GM12878 (cell line): ENCODE measurements at regions not wholly inside any gene's neighbourhood (a gene's known extent, or its start where the extent isn't known, plus 50 kb on each side); places are given as distances from the start of the nearest gene placed in this dataset.

ENCODE experiments used
- ATAC-seq: fragments of 200-7000 bp; cut with Tn5 transposase; 3 replicates; pipeline ENCODE4 v1.9.1; 2020; ENCODE audit warnings: mild to moderate bottlenecking, moderate library complexity
- BruUV-seq: library from RNA; stranded (reverse); fragments of 400-500 nt; replicated peaks from 2 replicates; lab custom pipeline; 2021; lab: Mats Ljungman, UMichigan
- CTCF ChIA-PET: fragments of 300-600 bp; sonication (Branson Sonifier 250); formaldehyde crosslinking; extraction: SDS; loops from one replicate; lab custom pipeline; 2021; ENCODE audit warnings: inconsistent platforms; lab: Yijun Ruan, JAX
- POLR2A ChIA-PET: fragments of 350-600 bp; formaldehyde crosslinking; extraction: SDS; loops from one replicate; lab custom pipeline; 2021; ENCODE audit warnings: inconsistent platforms; lab: Charles Lee
- RAD21 ChIA-PET: fragments of 300-600 bp; sonication (Branson Sonifier 250); formaldehyde crosslinking; loops from one replicate; lab custom pipeline; 2023; ENCODE audit warnings: antibody characterized with exemption; ENCODE audit not compliant: unreplicated experiment; lab: Charles Lee
- SMC1A ChIA-PET: fragments of 300-600 bp; sonication (Branson Sonifier 250); formaldehyde crosslinking; loops from one replicate; lab custom pipeline; 2023; ENCODE audit not compliant: unreplicated experiment, uncharacterized antibody; lab: Charles Lee
- DNase-seq: peaks from one replicate; pipeline ENCODE4 v3.0.0-alpha.2; 2011; ENCODE audit warnings: low read depth, low spot score
- FAIRE-seq: peaks from 3 replicates; lab custom pipeline; 2011; peaks lifted over from hg19 to GRCh38; lab: Jason Lieb, UNC
- H2AFZ ChIP-seq: 2 replicates; pipeline ENCODE4 v1.6.0; 2011; ENCODE audit warnings: low read depth, low read length, control low read depth; ENCODE audit not compliant: control insufficient read depth
- H3K27ac ChIP-seq: 2 replicates; pipeline ENCODE4 v1.5.1; 2011; ENCODE audit warnings: control low read depth; ENCODE audit not compliant: control insufficient read depth, insufficient read depth
- H3K27me3 ChIP-seq, 2 experiments: replicated peaks in 1 of 2; 2 replicates each; pipeline versions ENCODE4 v1.6.0 to v1.6.1; 2011; ENCODE audit warnings: low read length in 1 of 2; ENCODE audit not compliant: control insufficient read depth in 2 of 2, insufficient read depth in 2 of 2
- H3K36me3 ChIP-seq, 2 experiments: 2 replicates each; pipeline ENCODE4 v1.5.1; 2011; ENCODE audit warnings: low read length in 1 of 2; ENCODE audit not compliant: control insufficient read depth in 2 of 2, insufficient read depth in 2 of 2
- H3K4me1 ChIP-seq: 2 replicates; pipeline ENCODE4 v1.6.1; 2011; ENCODE audit warnings: mild to moderate bottlenecking, low read length, moderate library complexity, mixed read lengths; ENCODE audit not compliant: control insufficient read depth, insufficient read depth
- H3K4me2 ChIP-seq: 2 replicates; pipeline ENCODE4 v1.6.0; 2011; ENCODE audit warnings: control low read depth; ENCODE audit not compliant: control insufficient read depth, insufficient read depth
- H3K4me3 ChIP-seq: fragments of 200-600 bp; sonication (generic); 2 replicates; pipeline ENCODE4 v1.5.1; 2016
- H3K79me2 ChIP-seq: 2 replicates; pipeline ENCODE4 v1.6.0; 2011; ENCODE audit warnings: low read length; ENCODE audit not compliant: control insufficient read depth, insufficient read depth
- H3K9ac ChIP-seq: 2 replicates; pipeline ENCODE4 v1.8.0; 2011; ENCODE audit warnings: low read length, control low read depth, mixed read lengths; ENCODE audit not compliant: control insufficient read depth, insufficient read depth
- H3K9me3 ChIP-seq: replicated peaks from 3 replicates; pipeline ENCODE4 v1.5.1; 2011; ENCODE audit warnings: mild to moderate bottlenecking, low read length; ENCODE audit not compliant: control insufficient read depth, insufficient read depth
- H4K20me1 ChIP-seq: 2 replicates; pipeline ENCODE4 v1.6.0; 2011; ENCODE audit not compliant: control insufficient read depth, insufficient read depth
- ATF3 ChIP-seq: IDR thresholded peaks from 2 replicates; pipeline ENCODE4 v1.6.1; 2011; ENCODE audit warnings: low read depth, mild to moderate bottlenecking, low read length, moderate library complexity, borderline replicate concordance; ENCODE audit errors: extremely low read depth
- BCL11A ChIP-seq: IDR thresholded peaks from 2 replicates; pipeline ENCODE4 v1.6.1; 2011; ENCODE audit warnings: low read depth, low read length
- EGR1 ChIP-seq, 2 experiments: IDR thresholded peaks; 1 replicate in 1 of 2; 2 replicates in 1 of 2; pipeline ENCODE4 v1.6.1; 2011 to 2012; ENCODE audit warnings: low read depth in 2 of 2, low read length in 2 of 2, borderline replicate concordance in 1 of 2, mild to moderate bottlenecking in 1 of 2, moderate library complexity in 1 of 2
- IKZF1 ChIP-seq: fragments of 450-650 bp; conservative IDR thresholded peaks from 2 replicates; pipeline ENCODE4 v1.6.1; 2017; ENCODE audit warnings: antibody characterized with exemption, mild to moderate bottlenecking
- IRF5 ChIP-seq: fragments of 450-650 bp; IDR thresholded peaks from 2 replicates; pipeline ENCODE4 v1.6.1; 2017; ENCODE audit warnings: borderline replicate concordance
- JUNB ChIP-seq: IDR thresholded peaks from 2 replicates; pipeline ENCODE4 v1.6.1; 2016; ENCODE audit warnings: antibody characterized with exemption, mild to moderate bottlenecking
- KAT2A ChIP-seq: conservative IDR thresholded peaks from 2 replicates; pipeline ENCODE4 v1.6.1; 2011; ENCODE audit warnings: low read depth, low read length; ENCODE audit not compliant: control insufficient read depth
- MTA2 ChIP-seq: fragments of 450-650 bp; IDR thresholded peaks from 2 replicates; pipeline ENCODE4 v1.6.1; 2016; ENCODE audit warnings: low read depth, mild to moderate bottlenecking, moderate library complexity
- MYB ChIP-seq: fragments of 150-350 bp; IDR thresholded peaks from 2 replicates; pipeline ENCODE4 v1.6.1; 2014; ENCODE audit warnings: mild to moderate bottlenecking, low read depth, low read length, borderline replicate concordance
- NR2C1 ChIP-seq: fragments of 450-650 bp; IDR thresholded peaks from 2 replicates; pipeline ENCODE4 v1.6.1; 2017; ENCODE audit warnings: antibody characterized with exemption, mild to moderate bottlenecking, moderate library complexity
- RAD21 ChIP-seq: IDR thresholded peaks from 2 replicates; pipeline ENCODE4 v1.6.1; 2011; ENCODE audit warnings: mild to moderate bottlenecking, low read depth, low read length, moderate library complexity; ENCODE audit not compliant: insufficient read depth
- RELB ChIP-seq: fragments of 450-650 bp; IDR thresholded peaks from 2 replicates; pipeline ENCODE4 v1.6.1; 2017; ENCODE audit warnings: low read depth, mild to moderate bottlenecking, moderate library complexity
- SRF ChIP-seq, 2 experiments: IDR thresholded peaks; 2 replicates each; pipeline ENCODE4 v1.6.1; 2011; ENCODE audit warnings: low read depth in 2 of 2, low read length in 2 of 2, mild to moderate bottlenecking in 1 of 2, moderate library complexity in 1 of 2
- STAT1 ChIP-seq: fragments of 450-650 bp; conservative IDR thresholded peaks from 2 replicates; pipeline ENCODE4 v1.6.1; 2014; ENCODE audit warnings: antibody characterized with exemption, mild to moderate bottlenecking
- YBX1 ChIP-seq: fragments of 450-650 bp; IDR thresholded peaks from 2 replicates; pipeline ENCODE4 v1.6.1; 2016; ENCODE audit warnings: antibody characterized with exemption
- WGBS: methylation state at CpG from one replicate; pipeline ENCODE4 v1.1.6; 2016; ENCODE audit warnings: low lambda C conversion rate; ENCODE audit not compliant: insufficient replicate concordance, insufficient coverage; ENCODE audit errors: missing lambda C conversion rate; 5-methylcytosine and 5-hydroxymethylcytosine counted together
- in situ Hi-C: fragments of 300-500 bp; cut with MboI; formaldehyde crosslinking; loops from 9 replicates; pipeline ENCODE4 v1.14.3; 2018; ENCODE audit warnings: mixed read lengths
- intact Hi-C: fragments of 100-400 bp; cut with micrococcal nuclease; formaldehyde crosslinking; loops from one replicate; pipeline ENCODE4 v1.14.2; 2022; ENCODE audit not compliant: unreplicated experiment

GRCh38 chr5:148898413-148899075 lies 72.1 kb downstream of the ADRB2 start:
- 86% methylated on average over 2 of the region's 2 CpGs for WGBS

GRCh38 chr5:148899993-148900392 lies 73.6 kb downstream of the ADRB2 start:
- in situ Hi-C loops = no loop called here
- BruUV-seq = no TSS peak
- TF ChIP-seq IRF5 (no peak), JUNB (no peak), MYB (no peak), RELB (no peak), RAD21 (no peak), IKZF1 (no peak), EGR1 (IDR thresholded peaks at IDR 0.05; ENCODE audit: borderline replicate concordance in 1 of 2, low read depth in 2 of 2, low read length in 2 of 2) (no peak), MTA2 (no peak), SRF (IDR thresholded peaks at IDR 0.05; ENCODE audit: low read depth in 2 of 2, low read length in 2 of 2) (no peak), ATF3 (no peak), KAT2A (no peak), BCL11A (no peak), STAT1 (no peak)

More at GRCh38 chr5:148898413-148899075, 72.1 kb downstream of the ADRB2 start:
- RAD21 ChIA-PET = interaction anchor here (1.5 kb wide), 1 partner anchor 152 kb away, joined by 4 read pairs; no protein-coding TSS in a partner anchor
- no peak overlapping the region for H3K4me2 ChIP-seq
- H3K79me2 ChIP-seq = no peaks in the 10 kb centered on the region
- H3K27ac ChIP-seq = no peak overlapping the region
- no peak overlapping the region for H2AFZ ChIP-seq
- CTCF ChIA-PET = no interaction called here
- in situ Hi-C loops (no loop called here), intact Hi-C loops (no loop called here)
- H3K9ac ChIP-seq = no peak overlapping the region
- SMC1A ChIA-PET = interaction anchor here (0.7 to 1.3 kb wide), 2 partner anchors 18 to 151 kb away, joined by 3 to 6 read pairs; no protein-coding TSS in a partner anchor
- TF ChIP-seq NR2C1 (no peak), YBX1 (no peak)
- TF ChIP-seq, all 136 proteins: peak for 0
- Histone ChIP-seq H3K4me1 (no peaks in the 10 kb centered on the region), H3K4me3 (no peak overlapping the region), H3K9me3 (no peaks in the 10 kb centered on the region), H3K36me3 (no peaks in the 10 kb centered on the region), H4K20me1 (no peaks in the 10 kb centered on the region), H3K27me3 (no peaks in the 10 kb centered on the region)
- no TSS peak for BruUV-seq
- POLR2A ChIA-PET = no interaction called here
- DNase-seq (no peak), FAIRE-seq (no peak), ATAC-seq (no peak)

More at GRCh38 chr5:148899993-148900392, 73.6 kb downstream of the ADRB2 start:
- H3K27ac ChIP-seq = no peak overlapping the region
- no peaks in the 10 kb centered on the region for H3K9me3 ChIP-seq
- no peak for FAIRE-seq
- no peaks in the 10 kb centered on the region for H3K79me2 ChIP-seq
- RAD21 ChIA-PET = interaction anchor here (1.5 kb wide), 1 partner anchor 153 kb away, joined by 4 read pairs; no protein-coding TSS in a partner anchor
- H3K4me2 ChIP-seq = no peak overlapping the region
- SMC1A ChIA-PET = interaction anchor here (1.0 kb wide), 1 partner anchor 27 kb away, joined by 3 read pairs; no protein-coding TSS in a partner anchor
- no peak overlapping the region for H3K4me3 ChIP-seq
- H2AFZ ChIP-seq = no peak overlapping the region
- DNase-seq = no peak
- CTCF ChIA-PET = no interaction called here
- no peaks in the 10 kb centered on the region for H3K4me1 ChIP-seq
- POLR2A ChIA-PET = no interaction called here
- 22% methylated on average over 3 of the region's 3 CpGs for WGBS
- no peaks in the 10 kb centered on the region for H3K36me3 ChIP-seq
- ATAC-seq = no peak
- H3K9ac ChIP-seq = no peak overlapping the region
- intact Hi-C loops = no loop called here
- no peaks in the 10 kb centered on the region for H3K27me3 ChIP-seq
- H4K20me1 ChIP-seq = no peaks in the 10 kb centered on the region
